HL-60 (cell line): ENCODE measurements at regions not wholly inside any gene's neighbourhood (a gene's known extent, or its start where the extent isn't known, plus 50 kb on each side); places are given as distances from the start of the nearest gene placed in this dataset.

Source experiments
- DNase-seq, 2 experiments: peaks; one replicate each; pipeline ENCODE4 v3.0.0-alpha.2; 2010 to 2020; ENCODE audit warnings: low read depth in 1 of 2, low spot score in 1 of 2
- H3K27ac ChIP-seq: fragments of 250-450 bp; sonication (Bioruptor Pico); replicated peaks from 2 replicates; pipeline ENCODE4 v1.5.1; 2020; ENCODE audit warnings: mild to moderate bottlenecking, moderate library complexity
- H3K27me3 ChIP-seq: fragments of 250-450 bp; sonication (Bioruptor Pico); 2 replicates; pipeline ENCODE4 v1.5.1; 2021; ENCODE audit warnings: mild to moderate bottlenecking, moderate library complexity; ENCODE audit not compliant: insufficient read depth, poor library complexity, severe bottlenecking
- H3K4me3 ChIP-seq: replicated peaks from 2 replicates; pipeline ENCODE4 v1.5.1; 2011; ENCODE audit warnings: mild to moderate bottlenecking, control low read depth, low read length; ENCODE audit not compliant: insufficient read depth
- GABPA ChIP-seq: IDR thresholded peaks from 2 replicates; pipeline ENCODE4 v1.6.1; 2012; ENCODE audit warnings: low read depth
- POLR2AphosphoS5 ChIP-seq: IDR thresholded peaks from 2 replicates; pipeline ENCODE4 v1.6.1; 2012; ENCODE audit warnings: low read depth
- SPI1 ChIP-seq: IDR thresholded peaks from 2 replicates; pipeline ENCODE4 v1.6.1; 2012; ENCODE audit warnings: low read depth, mild to moderate bottlenecking, borderline replicate concordance
- TF ChIP-seq, protein P1 (sequence below): IDR thresholded peaks from one replicate; pipeline ENCODE4 v1.5.1; 2011; ENCODE audit warnings: low read length, control low read depth, inconsistent platforms; ENCODE audit not compliant: insufficient read depth
- TF ChIP-seq, protein P2 (sequence below): IDR thresholded peaks from 2 replicates; pipeline ENCODE4 v1.6.1; 2012; ENCODE audit warnings: low read depth; ENCODE audit not compliant: insufficient replicate concordance

DNA sequence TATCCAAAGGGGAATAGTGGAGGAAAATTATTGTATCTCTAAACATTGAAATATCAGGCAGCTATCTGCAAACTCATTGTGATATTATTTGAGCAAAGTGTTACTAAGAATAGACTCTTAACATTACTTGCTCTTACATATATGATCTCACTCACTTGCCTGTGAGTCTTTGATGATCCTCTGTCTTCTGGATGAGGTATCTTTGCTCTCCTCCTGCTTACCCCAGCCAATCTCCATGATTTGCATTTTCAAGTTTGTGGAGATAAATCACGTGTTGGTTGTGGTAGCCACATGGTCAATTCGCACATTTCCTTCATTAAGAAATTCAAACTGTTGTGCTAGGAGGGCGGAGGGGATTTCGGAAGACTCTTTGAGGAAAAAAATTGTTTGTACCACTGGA, 169.9 kb upstream of the S100G start:
- Histone ChIP-seq H3K27ac (no peak overlapping the region), H3K27me3 (no peaks in the 10 kb centered on the region), H3K4me3 (no peak overlapping the region)
- no peak for DNase-seq
- TF ChIP-seq SPI1 (no peak), GABPA (no peak), POLR2AphosphoS5 (no peak)
- TF ChIP-seq, protein P1, sequence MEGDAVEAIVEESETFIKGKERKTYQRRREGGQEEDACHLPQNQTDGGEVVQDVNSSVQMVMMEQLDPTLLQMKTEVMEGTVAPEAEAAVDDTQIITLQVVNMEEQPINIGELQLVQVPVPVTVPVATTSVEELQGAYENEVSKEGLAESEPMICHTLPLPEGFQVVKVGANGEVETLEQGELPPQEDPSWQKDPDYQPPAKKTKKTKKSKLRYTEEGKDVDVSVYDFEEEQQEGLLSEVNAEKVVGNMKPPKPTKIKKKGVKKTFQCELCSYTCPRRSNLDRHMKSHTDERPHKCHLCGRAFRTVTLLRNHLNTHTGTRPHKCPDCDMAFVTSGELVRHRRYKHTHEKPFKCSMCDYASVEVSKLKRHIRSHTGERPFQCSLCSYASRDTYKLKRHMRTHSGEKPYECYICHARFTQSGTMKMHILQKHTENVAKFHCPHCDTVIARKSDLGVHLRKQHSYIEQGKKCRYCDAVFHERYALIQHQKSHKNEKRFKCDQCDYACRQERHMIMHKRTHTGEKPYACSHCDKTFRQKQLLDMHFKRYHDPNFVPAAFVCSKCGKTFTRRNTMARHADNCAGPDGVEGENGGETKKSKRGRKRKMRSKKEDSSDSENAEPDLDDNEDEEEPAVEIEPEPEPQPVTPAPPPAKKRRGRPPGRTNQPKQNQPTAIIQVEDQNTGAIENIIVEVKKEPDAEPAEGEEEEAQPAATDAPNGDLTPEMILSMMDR: no peak
- TF ChIP-seq, protein P2, sequence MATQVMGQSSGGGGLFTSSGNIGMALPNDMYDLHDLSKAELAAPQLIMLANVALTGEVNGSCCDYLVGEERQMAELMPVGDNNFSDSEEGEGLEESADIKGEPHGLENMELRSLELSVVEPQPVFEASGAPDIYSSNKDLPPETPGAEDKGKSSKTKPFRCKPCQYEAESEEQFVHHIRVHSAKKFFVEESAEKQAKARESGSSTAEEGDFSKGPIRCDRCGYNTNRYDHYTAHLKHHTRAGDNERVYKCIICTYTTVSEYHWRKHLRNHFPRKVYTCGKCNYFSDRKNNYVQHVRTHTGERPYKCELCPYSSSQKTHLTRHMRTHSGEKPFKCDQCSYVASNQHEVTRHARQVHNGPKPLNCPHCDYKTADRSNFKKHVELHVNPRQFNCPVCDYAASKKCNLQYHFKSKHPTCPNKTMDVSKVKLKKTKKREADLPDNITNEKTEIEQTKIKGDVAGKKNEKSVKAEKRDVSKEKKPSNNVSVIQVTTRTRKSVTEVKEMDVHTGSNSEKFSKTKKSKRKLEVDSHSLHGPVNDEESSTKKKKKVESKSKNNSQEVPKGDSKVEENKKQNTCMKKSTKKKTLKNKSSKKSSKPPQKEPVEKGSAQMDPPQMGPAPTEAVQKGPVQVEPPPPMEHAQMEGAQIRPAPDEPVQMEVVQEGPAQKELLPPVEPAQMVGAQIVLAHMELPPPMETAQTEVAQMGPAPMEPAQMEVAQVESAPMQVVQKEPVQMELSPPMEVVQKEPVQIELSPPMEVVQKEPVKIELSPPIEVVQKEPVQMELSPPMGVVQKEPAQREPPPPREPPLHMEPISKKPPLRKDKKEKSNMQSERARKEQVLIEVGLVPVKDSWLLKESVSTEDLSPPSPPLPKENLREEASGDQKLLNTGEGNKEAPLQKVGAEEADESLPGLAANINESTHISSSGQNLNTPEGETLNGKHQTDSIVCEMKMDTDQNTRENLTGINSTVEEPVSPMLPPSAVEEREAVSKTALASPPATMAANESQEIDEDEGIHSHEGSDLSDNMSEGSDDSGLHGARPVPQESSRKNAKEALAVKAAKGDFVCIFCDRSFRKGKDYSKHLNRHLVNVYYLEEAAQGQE: no peak

DNA sequence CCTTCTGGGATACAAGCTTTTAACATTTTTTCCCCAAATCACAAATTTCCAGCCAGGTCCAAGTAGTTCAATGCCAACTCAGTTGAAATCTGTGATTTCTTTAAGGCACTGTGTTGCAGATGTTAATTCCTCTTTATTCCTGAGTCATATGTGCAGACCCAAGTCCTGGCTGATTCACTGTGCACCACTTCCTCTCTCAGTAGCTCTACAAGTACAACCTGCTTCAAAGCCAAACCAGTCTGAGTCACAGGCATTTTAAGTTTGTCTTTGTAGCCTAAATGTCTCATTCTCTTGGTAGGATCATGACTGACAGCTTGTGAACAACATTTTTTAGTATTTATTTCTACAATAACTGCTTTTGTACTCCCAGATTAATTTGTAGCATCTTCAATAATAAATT, 165.6 kb upstream of the S100G start:
- Histone ChIP-seq H3K4me3 (no peak overlapping the region), H3K27me3 (no peaks in the 10 kb centered on the region), H3K27ac (no peak overlapping the region)
- TF ChIP-seq, protein P1: no peak
- TF ChIP-seq SPI1 (peak; percentile 80), POLR2AphosphoS5 (no peak)
- DNase-seq: peak; percentile 2 to 43

DNA sequence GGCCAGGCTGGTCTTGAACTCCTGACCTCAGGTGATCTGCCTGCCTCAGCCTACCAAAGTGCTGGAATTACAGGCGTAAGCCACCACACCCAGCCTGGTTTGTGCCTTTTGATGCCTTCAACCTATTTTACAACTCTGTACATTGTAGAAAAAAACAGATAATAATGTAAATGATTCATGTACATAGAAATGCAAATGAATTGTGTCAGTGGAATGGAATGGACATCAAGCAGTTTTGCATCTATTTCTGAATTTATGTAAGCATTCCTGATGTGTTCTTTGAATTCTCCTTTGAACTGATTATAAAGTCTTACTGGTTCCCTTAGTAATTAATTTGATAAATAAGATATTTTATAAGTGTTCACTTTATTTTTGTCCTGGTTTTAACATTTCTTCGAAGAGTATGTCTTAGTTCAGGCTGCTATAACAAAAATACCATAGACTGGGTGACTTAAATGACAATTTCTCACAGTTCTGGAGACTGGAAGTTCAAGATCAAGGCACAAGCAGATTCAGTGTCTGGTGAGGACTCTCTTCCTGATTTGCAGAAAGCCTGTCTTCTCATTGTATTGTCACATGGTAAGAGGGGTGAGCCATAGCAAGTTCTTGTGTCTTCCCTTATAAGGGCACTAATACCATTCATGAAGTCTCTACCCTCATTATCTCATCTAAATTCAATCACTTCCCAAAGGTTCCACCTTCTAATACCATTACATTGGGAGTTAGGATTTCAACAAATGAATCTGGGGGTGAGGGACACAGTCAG, 162.2 kb upstream of the S100G start:
- Histone ChIP-seq H3K4me3 (no peak overlapping the region), H3K27ac (no peak overlapping the region), H3K27me3 (no peaks in the 10 kb centered on the region)
- DNase-seq: no peak
- TF ChIP-seq GABPA (no peak), SPI1 (no peak), POLR2AphosphoS5 (no peak)
- TF ChIP-seq, protein P2: no peak
- TF ChIP-seq, protein P1: no peak

DNA sequence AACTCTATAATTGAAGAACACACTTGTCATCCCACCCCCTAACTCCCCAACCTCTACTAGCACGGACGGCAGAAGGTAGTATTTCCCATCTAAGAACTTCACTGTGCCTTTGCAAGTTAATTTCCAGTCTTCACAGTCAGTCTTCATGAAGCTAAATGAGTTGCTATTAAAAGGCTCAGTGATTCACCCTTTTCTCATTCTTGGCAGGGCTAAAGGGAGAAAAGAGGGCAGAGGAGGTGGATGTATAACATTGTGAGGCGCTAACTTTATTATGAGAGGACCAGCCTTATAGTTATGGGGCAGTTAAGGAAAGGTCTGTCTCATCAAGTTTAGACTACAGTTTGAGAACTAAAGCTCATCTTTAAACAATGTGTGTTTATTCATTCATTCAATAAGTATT, 161.0 kb upstream of the S100G start:
- Histone ChIP-seq H3K27me3 (no peaks in the 10 kb centered on the region), H3K4me3 (no peak overlapping the region), H3K27ac (no peak overlapping the region)
- DNase-seq: no peak
- TF ChIP-seq, protein P2: no peak
